ENCODE measurements at regions not wholly inside any gene's neighbourhood (a gene's known extent, or its start where the extent isn't known, plus 50 kb on each side); places are given as distances from the start of the nearest gene placed in this dataset.

- no peak for DNase-seq (ENCODE audit: low read depth, low spot score)
- no CpG with 5 or more reads among the region's 5 CpGs for WGBS (ENCODE audit: insufficient coverage, insufficient read length)
Measured at GRCh38 chr13:50444726-50445125, 398.8 kb downstream of the DLEU7 start.

DNA sequence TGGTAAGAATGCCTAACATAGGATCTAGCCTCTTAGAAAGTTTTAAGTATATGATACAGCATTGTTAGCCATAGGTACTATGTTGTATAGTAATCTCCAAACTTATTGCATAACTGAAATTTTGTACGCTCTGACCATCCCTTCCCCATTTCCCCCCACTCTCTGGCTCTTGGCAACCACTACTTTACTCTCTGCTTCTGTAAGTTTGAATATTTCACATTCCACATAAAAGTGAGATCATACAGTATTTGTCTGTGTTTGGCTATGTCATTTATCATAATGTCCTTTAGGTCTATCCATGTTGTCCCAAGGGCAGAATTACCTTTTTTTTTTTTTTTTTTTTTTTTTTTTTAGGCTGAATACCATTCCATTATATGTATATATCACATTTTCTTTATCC lies 396.9 kb downstream of the DLEU7 start:
- no CpG with 5 or more reads among the region's 1 CpG for WGBS (ENCODE audit: insufficient coverage, insufficient read length)
- no peak overlapping the region for H3K4me3 ChIP-seq (ENCODE audit: low read length)
- no peaks in the 10 kb centered on the region for H3K9me3 ChIP-seq (ENCODE audit: control insufficient read depth, insufficient read depth, low read length)
- H3K27me3 ChIP-seq (ENCODE audit: control insufficient read depth, insufficient read depth, low read length), result no peaks in the 10 kb centered on the region
- 0 out of 2 replicates have a peak, but pooled peaks cover 5% of the 10 kb centered on the region for H3K4me1 ChIP-seq (ENCODE audit: control insufficient read depth, insufficient read depth, low read length)
- H3K27ac ChIP-seq (ENCODE audit: low read length), result no peak overlapping the region
- no peaks in the 10 kb centered on the region for H3K36me3 ChIP-seq (ENCODE audit: control insufficient read depth, insufficient read depth, low read length)
- DNase-seq (ENCODE audit: low read depth, low spot score), result no peak

More at GRCh38 chr13:50444726-50445125, 398.8 kb downstream of the DLEU7 start:
- Histone ChIP-seq H3K27ac (ENCODE audit: low read length) (no peak overlapping the region), H3K4me1 (ENCODE audit: control insufficient read depth, insufficient read depth, low read length) (0 out of 2 replicates have a peak, but pooled peaks cover 5% of the 10 kb centered on the region), H3K27me3 (ENCODE audit: control insufficient read depth, insufficient read depth, low read length) (no peaks in the 10 kb centered on the region), H3K4me3 (ENCODE audit: low read length) (no peak overlapping the region), H3K9me3 (ENCODE audit: control insufficient read depth, insufficient read depth, low read length) (no peaks in the 10 kb centered on the region), H3K36me3 (ENCODE audit: control insufficient read depth, insufficient read depth, low read length) (no peaks in the 10 kb centered on the region)

- no peak for DNase-seq (ENCODE audit: low read depth, low spot score)
- H3K4me3 ChIP-seq (ENCODE audit: low read length), result no peak overlapping the region
- H3K9me3 ChIP-seq (ENCODE audit: control insufficient read depth, insufficient read depth, low read length), result no peaks in the 10 kb centered on the region
- H3K27me3 ChIP-seq (ENCODE audit: control insufficient read depth, insufficient read depth, low read length), result no peaks in the 10 kb centered on the region
- H3K27ac ChIP-seq (ENCODE audit: low read length), result no peak overlapping the region
- H3K4me1 ChIP-seq (ENCODE audit: control insufficient read depth, insufficient read depth, low read length), result peaks cover 5% of the 10 kb centered on the region; the same call in 1 of the 2 replicates
- no CpG with 5 or more reads among the region's 1 CpG for WGBS (ENCODE audit: insufficient coverage, insufficient read length)
- no peaks in the 10 kb centered on the region for H3K36me3 ChIP-seq (ENCODE audit: control insufficient read depth, insufficient read depth, low read length)
Measured at GRCh38 chr13:50448535-50448998, 394.9 kb downstream of the DLEU7 start.

GRCh38 chr13:50449465-50449864 lies 394.0 kb downstream of the DLEU7 start:
- WGBS (ENCODE audit: insufficient coverage, insufficient read length), result no CpG with 5 or more reads among the region's 2 CpGs
- Histone ChIP-seq H3K9me3 (ENCODE audit: control insufficient read depth, insufficient read depth, low read length) (no peaks in the 10 kb centered on the region), H3K27ac (ENCODE audit: low read length) (no peak overlapping the region), H3K36me3 (ENCODE audit: control insufficient read depth, insufficient read depth, low read length) (no peaks in the 10 kb centered on the region), H3K4me3 (ENCODE audit: low read length) (no peak overlapping the region), H3K4me1 (ENCODE audit: control insufficient read depth, insufficient read depth, low read length) (peaks cover 5% of the 10 kb centered on the region; the same call in 1 of the 2 replicates), H3K27me3 (ENCODE audit: control insufficient read depth, insufficient read depth, low read length) (no peaks in the 10 kb centered on the region)
- DNase-seq (ENCODE audit: low read depth, low spot score), result no peak

- Histone ChIP-seq H3K36me3 (ENCODE audit: control insufficient read depth, insufficient read depth, low read length) (no peaks in the 10 kb centered on the region), H3K9me3 (ENCODE audit: control insufficient read depth, insufficient read depth, low read length) (no peaks in the 10 kb centered on the region), H3K4me3 (ENCODE audit: low read length) (no peak overlapping the region), H3K4me1 (ENCODE audit: control insufficient read depth, insufficient read depth, low read length) (peaks cover 3% of the 10 kb centered on the region; the same call in 1 of the 2 replicates), H3K27ac (ENCODE audit: low read length) (no peak overlapping the region), H3K27me3 (ENCODE audit: control insufficient read depth, insufficient read depth, low read length) (no peaks in the 10 kb centered on the region)
- DNase-seq (ENCODE audit: low read depth, low spot score), result no peak
- WGBS (ENCODE audit: insufficient coverage, insufficient read length), result no CpG with 5 or more reads among the region's 2 CpGs
Measured at GRCh38 chr13:50450279-50450678, 393.2 kb downstream of the DLEU7 start.

DNA sequence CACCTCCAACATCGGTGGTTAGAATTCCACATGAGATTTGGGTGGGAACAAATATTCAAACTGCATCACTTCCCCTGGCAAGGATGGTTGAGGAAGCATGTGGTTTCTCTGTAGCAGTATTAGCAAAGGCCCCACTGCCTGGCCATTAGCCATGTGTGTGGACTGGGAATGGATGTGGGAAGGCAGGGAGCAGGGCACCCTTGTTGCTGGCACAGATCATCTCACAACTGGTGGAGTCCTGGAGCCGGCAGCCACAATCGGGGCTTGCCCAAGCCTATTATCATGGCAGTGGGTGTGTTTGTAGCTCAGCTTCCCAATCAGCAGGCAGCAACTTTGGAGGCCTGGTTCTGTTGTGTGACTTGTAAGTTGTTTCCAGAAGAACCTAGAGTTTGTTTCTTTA lies 391.9 kb downstream of the DLEU7 start:
- WGBS (ENCODE audit: insufficient coverage, insufficient read length), result no CpG with 5 or more reads among the region's 3 CpGs
- no peaks in the 10 kb centered on the region for H3K9me3 ChIP-seq (ENCODE audit: control insufficient read depth, insufficient read depth, low read length)
- no peaks in the 10 kb centered on the region for H3K27me3 ChIP-seq (ENCODE audit: control insufficient read depth, insufficient read depth, low read length)
- DNase-seq (ENCODE audit: low read depth, low spot score), result no peak
- H3K36me3 ChIP-seq (ENCODE audit: control insufficient read depth, insufficient read depth, low read length), result no peaks in the 10 kb centered on the region
- no peak overlapping the region for H3K4me3 ChIP-seq (ENCODE audit: low read length)
- H3K4me1 ChIP-seq (ENCODE audit: control insufficient read depth, insufficient read depth, low read length), result peaks cover 3% of the 10 kb centered on the region; the same call in 1 of the 2 replicates
- no peak overlapping the region for H3K27ac ChIP-seq (ENCODE audit: low read length)

DNA sequence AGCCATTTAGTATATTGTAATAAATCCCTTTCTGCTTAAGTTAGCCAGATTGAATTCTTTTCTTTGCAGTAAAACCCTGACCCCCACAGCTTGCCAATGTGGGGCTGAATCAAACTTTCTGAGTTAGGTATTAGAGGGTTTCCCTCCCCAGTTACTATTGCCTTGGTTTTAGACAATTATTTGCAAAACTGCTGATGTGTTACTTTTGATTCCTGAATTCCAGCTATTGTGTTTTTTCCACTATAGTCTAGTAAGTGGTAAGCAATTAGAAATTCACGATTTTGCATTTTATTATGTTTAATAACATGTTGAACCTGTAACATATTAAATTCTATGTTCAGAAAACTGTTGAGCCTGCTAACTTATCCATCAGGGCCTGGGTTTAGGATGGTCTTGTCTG lies 391.5 kb downstream of the DLEU7 start:
- H3K9me3 ChIP-seq (ENCODE audit: control insufficient read depth, insufficient read depth, low read length), result no peaks in the 10 kb centered on the region
- no CpG with 5 or more reads among the region's 1 CpG for WGBS (ENCODE audit: insufficient coverage, insufficient read length)
- H3K27me3 ChIP-seq (ENCODE audit: control insufficient read depth, insufficient read depth, low read length), result no peaks in the 10 kb centered on the region
- no peak overlapping the region for H3K27ac ChIP-seq (ENCODE audit: low read length)
- no peaks in the 10 kb centered on the region for H3K36me3 ChIP-seq (ENCODE audit: control insufficient read depth, insufficient read depth, low read length)
- no peak for DNase-seq (ENCODE audit: low read depth, low spot score)
- peaks cover 3% of the 10 kb centered on the region; the same call in 1 of the 2 replicates for H3K4me1 ChIP-seq (ENCODE audit: control insufficient read depth, insufficient read depth, low read length)
- no peak overlapping the region for H3K4me3 ChIP-seq (ENCODE audit: low read length)

GRCh38 chr13:50452756-50453155 lies 390.7 kb downstream of the DLEU7 start:
- no peak for DNase-seq (ENCODE audit: low read depth, low spot score)

DNA sequence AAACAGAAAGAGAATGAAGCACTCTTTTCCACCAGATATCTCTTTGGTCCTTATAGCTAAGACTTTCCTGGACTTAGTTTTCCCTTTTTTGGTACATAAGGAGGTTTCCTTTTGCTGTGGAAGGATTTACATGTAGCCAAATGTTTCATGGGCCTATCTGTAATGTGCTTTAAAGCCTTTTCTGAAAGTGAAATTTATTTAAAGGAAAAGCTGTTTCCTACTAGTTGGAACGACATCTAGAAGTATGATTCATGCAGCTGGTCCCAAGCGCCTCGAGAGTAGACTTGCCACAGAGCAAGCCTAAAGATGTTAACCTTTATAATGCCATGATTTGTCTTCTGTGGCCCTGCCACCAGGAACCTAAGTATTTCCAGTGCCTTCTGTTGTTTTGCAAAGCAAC lies 390.3 kb downstream of the DLEU7 start:
- H3K27ac ChIP-seq (ENCODE audit: low read length), result no peak overlapping the region
- H3K4me3 ChIP-seq (ENCODE audit: low read length), result no peak overlapping the region
- peaks cover 3% of the 10 kb centered on the region; the same call in 1 of the 2 replicates for H3K4me1 ChIP-seq (ENCODE audit: control insufficient read depth, insufficient read depth, low read length)
- DNase-seq (ENCODE audit: low read depth, low spot score), result no peak
- WGBS (ENCODE audit: insufficient coverage, insufficient read length), result no CpG with 5 or more reads among the region's 3 CpGs
- H3K27me3 ChIP-seq (ENCODE audit: control insufficient read depth, insufficient read depth, low read length), result no peaks in the 10 kb centered on the region
- H3K9me3 ChIP-seq (ENCODE audit: control insufficient read depth, insufficient read depth, low read length), result no peaks in the 10 kb centered on the region
- no peaks in the 10 kb centered on the region for H3K36me3 ChIP-seq (ENCODE audit: control insufficient read depth, insufficient read depth, low read length)

More at GRCh38 chr13:50452756-50453155, 390.7 kb downstream of the DLEU7 start:
- Histone ChIP-seq H3K27me3 (ENCODE audit: control insufficient read depth, insufficient read depth, low read length) (no peaks in the 10 kb centered on the region), H3K27ac (ENCODE audit: low read length) (no peak overlapping the region), H3K4me3 (ENCODE audit: low read length) (no peak overlapping the region), H3K36me3 (ENCODE audit: control insufficient read depth, insufficient read depth, low read length) (no peaks in the 10 kb centered on the region), H3K9me3 (ENCODE audit: control insufficient read depth, insufficient read depth, low read length) (no peaks in the 10 kb centered on the region), H3K4me1 (ENCODE audit: control insufficient read depth, insufficient read depth, low read length) (peaks cover 3% of the 10 kb centered on the region; the same call in 1 of the 2 replicates)
- WGBS (ENCODE audit: insufficient coverage, insufficient read length), result no CpG with 5 or more reads among the region's 2 CpGs

- Histone ChIP-seq H3K27me3 (ENCODE audit: control insufficient read depth, insufficient read depth, low read length) (no peaks in the 10 kb centered on the region), H3K4me3 (ENCODE audit: low read length) (no peak overlapping the region), H3K27ac (ENCODE audit: low read length) (no peak overlapping the region), H3K36me3 (ENCODE audit: control insufficient read depth, insufficient read depth, low read length) (no peaks in the 10 kb centered on the region), H3K4me1 (ENCODE audit: control insufficient read depth, insufficient read depth, low read length) (no peaks in the 10 kb centered on the region; the same call in 1 of the 2 replicates), H3K9me3 (ENCODE audit: control insufficient read depth, insufficient read depth, low read length) (no peaks in the 10 kb centered on the region)
- WGBS (ENCODE audit: insufficient coverage, insufficient read length), result no CpG with 5 or more reads among the region's 3 CpGs
- DNase-seq (ENCODE audit: low read depth, low spot score), result no peak
Measured at GRCh38 chr13:50456111-50456510, 387.4 kb downstream of the DLEU7 start.

All from iPS DF 6.9 (cell line).